ENCODE measurements at regions not wholly inside any gene's neighbourhood (a gene's known extent, or its start where the extent isn't known, plus 50 kb on each side); places are given as distances from the start of the nearest gene placed in this dataset.

DNA sequence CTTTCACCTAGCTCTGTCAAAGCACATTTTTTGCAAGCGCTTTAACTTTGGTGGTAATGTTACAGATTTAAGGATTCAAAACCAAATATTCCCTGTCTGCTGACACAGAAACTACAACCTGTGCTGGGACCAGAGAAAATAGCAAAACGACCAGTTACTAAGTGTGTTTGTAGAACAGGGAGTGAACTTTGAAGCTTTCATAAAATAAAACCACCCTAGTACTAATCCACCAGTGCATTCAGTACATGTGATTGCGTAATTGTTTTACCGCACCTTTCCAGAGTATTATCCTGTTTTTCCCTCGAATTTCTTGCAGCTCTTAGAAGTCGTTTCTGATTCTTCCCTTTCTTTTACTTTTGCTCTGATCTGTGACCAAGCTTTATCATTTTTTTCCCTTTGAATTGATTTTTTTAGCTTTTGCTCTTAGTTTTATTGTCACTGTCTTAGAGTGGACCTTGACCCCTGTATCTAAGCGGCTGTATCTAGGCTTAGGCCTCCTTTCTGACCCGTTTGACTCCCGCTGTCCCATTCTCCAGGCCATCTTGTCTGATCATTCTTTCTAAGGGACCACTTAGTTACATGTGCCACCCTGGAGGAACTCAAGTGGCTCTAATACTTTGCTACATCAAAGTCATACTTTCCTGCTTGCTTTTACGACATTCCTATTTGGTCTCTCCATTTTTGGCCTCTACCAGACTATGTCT, 429.4 kb downstream of the PCNX1 start:
- Histone ChIP-seq H3K36me3 (no peaks in the 10 kb centered on the region), H3K27ac (no peak overlapping the region), H3K4me1 (peaks cover 14% of the 10 kb centered on the region), H3K4me3 (no peak overlapping the region), H3K27me3 (ENCODE audit: low read depth) (no peaks in the 10 kb centered on the region), H3K9me3 (no peaks in the 10 kb centered on the region)
- intact Hi-C loops (cut with DNase I) = no loop called here
- TF ChIP-seq, protein P1, sequence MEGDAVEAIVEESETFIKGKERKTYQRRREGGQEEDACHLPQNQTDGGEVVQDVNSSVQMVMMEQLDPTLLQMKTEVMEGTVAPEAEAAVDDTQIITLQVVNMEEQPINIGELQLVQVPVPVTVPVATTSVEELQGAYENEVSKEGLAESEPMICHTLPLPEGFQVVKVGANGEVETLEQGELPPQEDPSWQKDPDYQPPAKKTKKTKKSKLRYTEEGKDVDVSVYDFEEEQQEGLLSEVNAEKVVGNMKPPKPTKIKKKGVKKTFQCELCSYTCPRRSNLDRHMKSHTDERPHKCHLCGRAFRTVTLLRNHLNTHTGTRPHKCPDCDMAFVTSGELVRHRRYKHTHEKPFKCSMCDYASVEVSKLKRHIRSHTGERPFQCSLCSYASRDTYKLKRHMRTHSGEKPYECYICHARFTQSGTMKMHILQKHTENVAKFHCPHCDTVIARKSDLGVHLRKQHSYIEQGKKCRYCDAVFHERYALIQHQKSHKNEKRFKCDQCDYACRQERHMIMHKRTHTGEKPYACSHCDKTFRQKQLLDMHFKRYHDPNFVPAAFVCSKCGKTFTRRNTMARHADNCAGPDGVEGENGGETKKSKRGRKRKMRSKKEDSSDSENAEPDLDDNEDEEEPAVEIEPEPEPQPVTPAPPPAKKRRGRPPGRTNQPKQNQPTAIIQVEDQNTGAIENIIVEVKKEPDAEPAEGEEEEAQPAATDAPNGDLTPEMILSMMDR (IDR thresholded peaks at IDR 0.05) = no peak
- DNase-seq = no peak
- peak; percentile 27 to 68 for ATAC-seq

DNA sequence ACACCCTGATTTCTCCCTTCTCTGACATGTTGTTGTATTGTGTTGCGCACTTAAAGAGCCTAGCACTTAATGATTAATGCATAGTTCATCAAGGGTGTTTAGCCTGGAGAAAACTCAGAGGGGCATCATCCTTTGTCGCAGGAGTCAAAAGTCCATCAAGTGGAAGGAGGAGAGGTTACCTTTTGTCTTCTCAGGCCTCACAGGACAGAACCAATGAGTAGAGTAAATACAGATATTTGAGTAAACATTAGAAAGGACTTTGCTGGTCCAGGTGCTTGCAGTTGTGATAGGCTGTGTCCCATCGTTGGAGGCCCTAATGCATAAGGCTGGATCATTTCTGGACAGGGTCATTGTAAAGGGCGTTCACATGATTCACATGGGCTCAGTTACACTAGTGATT, 430.9 kb downstream of the PCNX1 start:
- TF ChIP-seq, protein P1 (IDR thresholded peaks at IDR 0.05) = no peak
- no peaks in the 10 kb centered on the region for H3K9me3 ChIP-seq
- no peak for DNase-seq
- intact Hi-C loops (cut with DNase I) = no loop called here
- no peak overlapping the region for H3K4me3 ChIP-seq
- no peaks in the 10 kb centered on the region for H3K36me3 ChIP-seq
- ATAC-seq = no peak
- H3K27me3 ChIP-seq (ENCODE audit: low read depth) = no peaks in the 10 kb centered on the region
- no peak overlapping the region for H3K27ac ChIP-seq
- peaks cover 14% of the 10 kb centered on the region for H3K4me1 ChIP-seq

DNA sequence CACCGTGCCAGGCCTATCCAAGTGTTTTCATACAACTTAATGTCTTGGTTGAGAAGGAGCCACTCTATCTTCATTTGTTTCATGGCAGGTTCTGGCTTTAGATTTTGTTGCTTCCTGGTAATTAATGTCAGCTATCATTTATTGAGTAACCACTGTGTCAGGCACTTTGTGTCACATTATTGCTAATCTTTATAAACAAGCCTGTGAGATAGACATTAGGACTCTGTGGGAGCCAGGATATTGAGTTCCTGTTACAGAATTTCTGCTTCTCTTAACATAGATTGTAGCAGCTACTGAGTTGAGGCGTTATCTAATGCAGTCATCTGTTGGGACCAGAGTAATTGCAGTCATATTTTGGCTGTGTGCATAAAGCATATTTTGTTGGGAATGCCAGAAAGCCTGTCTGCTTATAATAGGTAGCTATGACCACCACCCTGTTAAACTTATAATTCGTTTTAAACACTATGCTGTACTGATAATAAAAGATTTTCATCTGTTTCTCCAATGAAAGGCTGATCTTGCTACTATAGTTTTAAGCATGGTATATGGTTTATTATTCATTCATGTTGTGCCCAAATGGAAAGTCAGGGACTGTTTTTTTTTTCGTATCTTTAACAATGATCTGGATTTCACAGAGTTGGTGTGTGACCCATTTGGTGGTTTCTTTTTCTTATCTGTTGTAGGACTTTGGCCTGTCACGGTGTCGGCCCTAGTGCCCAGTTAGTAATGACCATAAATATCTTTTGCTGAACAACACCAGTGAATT, 432.6 kb downstream of the PCNX1 start:
- H3K4me3 ChIP-seq = no peak overlapping the region
- ATAC-seq (peak in 1 of 2 donors; percentile 38), DNase-seq (no peak)
- no peaks in the 10 kb centered on the region for H3K36me3 ChIP-seq
- peaks cover 21% of the 10 kb centered on the region for H3K4me1 ChIP-seq
- H3K27ac ChIP-seq = no peak overlapping the region
- H3K9me3 ChIP-seq = no peaks in the 10 kb centered on the region
- H3K27me3 ChIP-seq (ENCODE audit: low read depth) = no peaks in the 10 kb centered on the region
- TF ChIP-seq, protein P1 (IDR thresholded peaks at IDR 0.05) = no peak
- intact Hi-C loops (cut with DNase I) = no loop called here

DNA sequence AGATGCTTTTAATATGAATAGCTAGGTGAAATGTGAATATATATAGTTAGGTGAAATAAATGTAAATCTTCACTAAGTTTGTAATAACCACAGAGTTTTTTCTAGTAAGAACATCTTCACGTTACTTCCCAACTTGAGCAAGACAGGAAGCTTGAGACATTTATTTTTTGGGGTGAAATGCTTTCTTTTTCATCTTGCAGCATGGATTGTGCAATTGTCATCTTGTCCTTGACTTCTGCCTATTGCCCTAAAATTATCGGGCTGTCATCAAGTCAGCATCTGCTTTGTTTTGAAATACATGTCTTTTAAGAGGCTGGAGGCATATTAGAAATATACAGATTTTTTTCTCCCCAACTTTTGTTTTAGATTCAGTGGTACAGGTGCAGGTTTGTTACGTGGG, 433.9 kb downstream of the PCNX1 start:
- DNase-seq (no peak), ATAC-seq (no peak)
- intact Hi-C loops (cut with DNase I) = no loop called here
- Histone ChIP-seq H3K4me1 (peaks cover 21% of the 10 kb centered on the region), H3K36me3 (no peaks in the 10 kb centered on the region), H3K27ac (no peak overlapping the region), H3K4me3 (no peak overlapping the region), H3K9me3 (no peaks in the 10 kb centered on the region), H3K27me3 (ENCODE audit: low read depth) (no peaks in the 10 kb centered on the region)
- TF ChIP-seq, protein P1 (IDR thresholded peaks at IDR 0.05) = no peak

DNA sequence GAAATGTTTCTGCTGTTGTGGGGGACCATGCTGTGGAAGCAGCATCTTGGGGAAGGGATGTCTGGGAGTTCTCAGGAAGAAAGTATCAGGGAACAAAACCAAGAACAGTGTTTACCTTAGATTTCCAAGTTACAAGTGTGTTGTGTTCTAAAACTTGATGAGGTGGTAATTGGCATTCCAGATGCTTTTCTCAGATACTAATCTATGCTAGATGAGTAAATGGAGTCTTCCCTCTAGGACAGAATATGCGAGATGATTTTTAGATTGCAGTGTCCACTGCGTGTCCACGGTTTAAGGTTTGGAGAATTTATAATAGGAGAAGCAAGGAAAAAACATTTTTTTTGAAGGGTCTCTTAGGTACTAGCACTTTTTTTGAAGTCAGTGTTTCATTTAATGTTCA, 436.5 kb downstream of the PCNX1 start:
- intact Hi-C loops (cut with DNase I) = no loop called here
- no peaks in the 10 kb centered on the region for H3K9me3 ChIP-seq
- TF ChIP-seq, protein P1 (IDR thresholded peaks at IDR 0.05) = no peak
- peaks cover 21% of the 10 kb centered on the region for H3K4me1 ChIP-seq
- no peak overlapping the region for H3K4me3 ChIP-seq
- H3K36me3 ChIP-seq = no peaks in the 10 kb centered on the region
- DNase-seq (no peak), ATAC-seq (no peak)
- no peaks in the 10 kb centered on the region for H3K27me3 ChIP-seq (ENCODE audit: low read depth)
- H3K27ac ChIP-seq = no peak overlapping the region
